ENCODE measurements at regions not wholly inside any gene's neighbourhood (a gene's known extent, or its start where the extent isn't known, plus 50 kb on each side); places are given as distances from the start of the nearest gene placed in this dataset.

DNA sequence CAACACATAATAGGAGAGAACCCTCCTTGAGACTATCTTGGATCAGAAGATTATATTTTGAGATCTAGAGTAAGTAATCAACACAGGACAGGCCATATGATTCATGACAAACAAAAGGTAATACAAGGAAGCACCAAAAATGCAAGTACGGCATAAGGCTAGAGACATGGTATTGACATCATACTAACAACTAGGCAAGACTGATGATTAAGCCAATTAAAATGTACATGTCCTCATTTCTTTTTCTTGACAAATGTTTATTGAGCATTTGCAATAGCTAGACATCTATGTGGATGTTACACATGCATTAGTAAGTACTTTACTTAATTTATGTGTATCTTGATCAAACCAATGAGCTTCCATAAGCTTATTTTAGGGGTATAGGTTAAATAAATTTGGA lies 695.7 kb upstream of the GALNTL6 start (continued):
- TF ChIP-seq, protein P1, sequence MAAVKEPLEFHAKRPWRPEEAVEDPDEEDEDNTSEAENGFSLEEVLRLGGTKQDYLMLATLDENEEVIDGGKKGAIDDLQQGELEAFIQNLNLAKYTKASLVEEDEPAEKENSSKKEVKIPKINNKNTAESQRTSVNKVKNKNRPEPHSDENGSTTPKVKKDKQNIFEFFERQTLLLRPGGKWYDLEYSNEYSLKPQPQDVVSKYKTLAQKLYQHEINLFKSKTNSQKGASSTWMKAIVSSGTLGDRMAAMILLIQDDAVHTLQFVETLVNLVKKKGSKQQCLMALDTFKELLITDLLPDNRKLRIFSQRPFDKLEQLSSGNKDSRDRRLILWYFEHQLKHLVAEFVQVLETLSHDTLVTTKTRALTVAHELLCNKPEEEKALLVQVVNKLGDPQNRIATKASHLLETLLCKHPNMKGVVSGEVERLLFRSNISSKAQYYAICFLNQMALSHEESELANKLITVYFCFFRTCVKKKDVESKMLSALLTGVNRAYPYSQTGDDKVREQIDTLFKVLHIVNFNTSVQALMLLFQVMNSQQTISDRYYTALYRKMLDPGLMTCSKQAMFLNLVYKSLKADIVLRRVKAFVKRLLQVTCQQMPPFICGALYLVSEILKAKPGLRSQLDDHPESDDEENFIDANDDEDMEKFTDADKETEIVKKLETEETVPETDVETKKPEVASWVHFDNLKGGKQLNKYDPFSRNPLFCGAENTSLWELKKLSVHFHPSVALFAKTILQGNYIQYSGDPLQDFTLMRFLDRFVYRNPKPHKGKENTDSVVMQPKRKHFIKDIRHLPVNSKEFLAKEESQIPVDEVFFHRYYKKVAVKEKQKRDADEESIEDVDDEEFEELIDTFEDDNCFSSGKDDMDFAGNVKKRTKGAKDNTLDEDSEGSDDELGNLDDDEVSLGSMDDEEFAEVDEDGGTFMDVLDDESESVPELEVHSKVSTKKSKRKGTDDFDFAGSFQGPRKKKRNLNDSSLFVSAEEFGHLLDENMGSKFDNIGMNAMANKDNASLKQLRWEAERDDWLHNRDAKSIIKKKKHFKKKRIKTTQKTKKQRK (IDR thresholded peaks at IDR 0.05; ENCODE audit: borderline replicate concordance, low read depth, low read length) = no peak
- no peak for TF ChIP-seq NBN (IDR thresholded peaks at IDR 0.05; ENCODE audit: low read depth)
- no peak for TF ChIP-seq GABPB2 (CRISPR knock-in tag; conservative IDR thresholded peaks at IDR 0.05)
- no peak for TF ChIP-seq DDX20 (tag; IDR thresholded peaks at IDR 0.05; ENCODE audit: low read depth)
- no peak for TF ChIP-seq ZNF436 (CRISPR knock-in tag; IDR thresholded peaks at IDR 0.05)
- no peak for TF ChIP-seq MBD2 (IDR thresholded peaks at IDR 0.05; ENCODE audit: borderline replicate concordance, low read depth)
- TF ChIP-seq NFRKB (IDR thresholded peaks at IDR 0.05; ENCODE audit: low read depth) = no peak
- TF ChIP-seq FOXP1 (CRISPR knock-in tag; IDR thresholded peaks at IDR 0.05) = no peak
- TF ChIP-seq COPS2 (conservative IDR thresholded peaks at IDR 0.05) = no peak

- H3K27ac ChIP-seq (ENCODE audit: extremely low read depth, low read depth, low read length) = no peak overlapping the region
- H3K4me1 ChIP-seq (replicated peaks in 1 of 2; ENCODE audit: control insufficient read depth in 2 of 2, insufficient read depth in 2 of 2, low read length in 2 of 2) = no peaks in the 10 kb centered on the region
- ChIA-PET POLR2A (no interaction called here), CTCF (ENCODE audit: low intra/inter-chr PET ratio) (no interaction called here)
- intact Hi-C loops (cut with micrococcal nuclease) (no loop called here), in situ Hi-C loops (cut with MboI) (no loop called here)
- no peaks in the 10 kb centered on the region for H3K9me3 ChIP-seq (replicated peaks; ENCODE audit: control insufficient read depth, insufficient read depth, low read depth, low read length)
- H3K9me1 ChIP-seq (ENCODE audit: control insufficient read depth, insufficient read depth, low read length) = no peaks in the 10 kb centered on the region
- no peak for ATAC-seq
- BruUV-seq (replicated peaks) = no TSS peak
- no peaks in the 10 kb centered on the region for H4K20me1 ChIP-seq (replicated peaks; ENCODE audit: control insufficient read depth, insufficient read depth, low read length)
- no peaks in the 10 kb centered on the region for H3K27me3 ChIP-seq (ENCODE audit: control insufficient read depth in 2 of 2, insufficient read depth in 2 of 2, low read length in 2 of 2)
- H3K4me3 ChIP-seq = no peak overlapping the region
- no peaks in the 10 kb centered on the region for H3K36me3 ChIP-seq (ENCODE audit: control insufficient read depth, insufficient read depth, low read length)
- no peak overlapping the region for H3K9ac ChIP-seq (ENCODE audit: insufficient read depth in 1 of 2, low read depth in 2 of 2, low read length in 2 of 2)
- no peaks in the 10 kb centered on the region for H3K79me2 ChIP-seq (ENCODE audit: control insufficient read depth, insufficient read depth, low read length)
- FAIRE-seq = no peak
- H2AFZ ChIP-seq (ENCODE audit: low read depth, low read length) = no peak overlapping the region
- no peak for DNase-seq (ENCODE audit: extremely low read depth in 1 of 4, low spot score in 3 of 4)
- TF ChIP-seq SNAPC5 (CRISPR knock-in tag; IDR thresholded peaks at IDR 0.05) (no peak), TEAD1 (CRISPR knock-in tag; IDR thresholded peaks at IDR 0.05) (no peak)
- no peak overlapping the region for H3K4me2 ChIP-seq (ENCODE audit: insufficient read depth, low read length)
These were observed 711.4 kb upstream of the GALNTL6 start for GRCh38 chr4:171101845-171102244.

Measured in K562 (cell line).